ENCODE measurements at regions not wholly inside any gene's neighbourhood (a gene's known extent, or its start where the extent isn't known, plus 50 kb on each side); places are given as distances from the start of the nearest gene placed in this dataset.

DNA sequence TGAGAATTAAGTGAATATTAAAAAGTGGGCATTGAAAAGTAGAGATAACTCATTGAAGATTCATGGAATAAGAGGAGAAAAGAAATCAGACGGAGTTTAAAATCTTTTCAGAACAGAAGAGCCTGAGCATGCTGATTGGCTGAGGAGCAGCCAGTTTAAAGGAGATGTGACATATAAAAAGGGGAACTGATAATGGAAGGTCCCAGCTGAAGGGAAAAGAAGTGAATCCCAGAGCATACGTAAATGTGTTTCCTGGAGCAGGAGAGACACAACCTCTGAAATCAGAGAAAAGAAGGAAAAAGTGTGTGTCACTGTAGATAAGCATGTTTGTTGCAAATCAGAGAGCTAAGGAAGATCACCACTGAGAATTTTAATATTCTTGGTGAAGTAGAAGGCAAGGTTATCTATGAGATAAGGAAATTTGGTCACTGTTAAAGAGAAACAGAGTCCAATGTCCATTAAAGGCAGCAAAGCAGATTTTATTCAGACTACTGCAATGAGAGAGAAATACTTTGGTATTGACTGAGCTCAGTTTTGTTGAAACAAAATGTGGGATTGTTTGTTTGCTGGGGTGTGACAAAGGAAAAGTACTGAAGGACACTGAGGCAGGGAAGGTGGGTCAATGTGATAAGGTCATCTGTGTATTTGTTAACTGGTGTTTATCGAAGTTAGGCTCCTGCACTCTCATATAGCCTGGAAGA lies 84.6 kb upstream of the WDR72 start:
- Histone ChIP-seq H4K5ac (ENCODE audit: low read length) (no peak overlapping the region), H2BK15ac (replicated peaks; ENCODE audit: low read depth) (no peak overlapping the region), H3K4me2 (ENCODE audit: low read length) (no peak overlapping the region), H3K9ac (ENCODE audit: low read length) (no peak overlapping the region), H3K79me1 (ENCODE audit: low read length) (no peaks in the 10 kb centered on the region), H2BK5ac (ENCODE audit: low read length) (no peak overlapping the region), H3K79me2 (ENCODE audit: control insufficient read depth, insufficient read depth, low read length) (no peaks in the 10 kb centered on the region), H3K4me1 (ENCODE audit: control insufficient read depth, low read depth, low read length) (peaks cover 2% of the 10 kb centered on the region), H3K18ac (ENCODE audit: low read length) (no peak overlapping the region), H3K4ac (ENCODE audit: low read depth, low read length) (no peak overlapping the region), H2BK120ac (ENCODE audit: low read depth, low read length) (no peak overlapping the region), H3K23ac (ENCODE audit: low read length) (no peak overlapping the region), H3K36me3 (ENCODE audit: control insufficient read depth, insufficient read depth, low read length) (no peaks in the 10 kb centered on the region), H3K56ac (ENCODE audit: low read length) (no peak overlapping the region), H4K8ac (ENCODE audit: low read depth, low read length) (no peak overlapping the region), H3K4me3 (ENCODE audit: low read length) (no peak overlapping the region), H3K27me3 (ENCODE audit: insufficient read depth, low read length, poor library complexity) (no peaks in the 10 kb centered on the region), H3K27ac (ENCODE audit: low read depth, low read length) (no peak overlapping the region), H2AK5ac (ENCODE audit: low read length) (no peak overlapping the region)
- no CpG with 5 or more reads among the region's 3 CpGs for WGBS (ENCODE audit: extremely low coverage, insufficient coverage, low lambda C conversion rate)
- no peak for DNase-seq

DNA sequence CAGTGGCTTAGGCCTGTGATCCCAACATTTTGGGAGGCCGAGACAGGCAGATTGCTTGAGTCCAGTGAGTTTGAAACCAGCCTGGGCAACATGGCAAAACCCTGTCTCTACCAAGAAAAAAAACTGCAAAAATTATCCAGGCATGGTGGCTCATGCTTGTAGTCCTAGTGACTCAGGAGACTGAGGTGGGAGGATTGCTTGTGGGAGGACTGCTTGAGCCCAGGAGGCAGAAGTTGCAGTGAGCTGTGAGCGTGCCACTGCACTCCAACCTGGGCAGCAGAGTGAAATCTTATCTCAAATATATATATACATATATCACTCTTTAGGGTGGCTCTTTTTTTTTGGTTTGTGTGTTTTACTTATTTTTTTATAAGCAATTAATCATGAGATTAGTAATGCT lies 83.7 kb upstream of the WDR72 start:
- H3K23ac ChIP-seq (ENCODE audit: low read length), result no peak overlapping the region
- H3K9ac ChIP-seq (ENCODE audit: low read length), result no peak overlapping the region
- no peaks in the 10 kb centered on the region for H3K79me1 ChIP-seq (ENCODE audit: low read length)
- H3K4me1 ChIP-seq (ENCODE audit: control insufficient read depth, low read depth, low read length), result peaks cover 2% of the 10 kb centered on the region
- no peak overlapping the region for H2AK5ac ChIP-seq (ENCODE audit: low read length)
- no peak overlapping the region for H3K4ac ChIP-seq (ENCODE audit: low read depth, low read length)
- H4K5ac ChIP-seq (ENCODE audit: low read length), result no peak overlapping the region
- no CpG with 5 or more reads among the region's 2 CpGs for WGBS (ENCODE audit: extremely low coverage, insufficient coverage, low lambda C conversion rate)
- no peak overlapping the region for H3K4me3 ChIP-seq (ENCODE audit: low read length)
- H3K56ac ChIP-seq (ENCODE audit: low read length), result no peak overlapping the region
- DNase-seq, result no peak
- no peaks in the 10 kb centered on the region for H3K79me2 ChIP-seq (ENCODE audit: control insufficient read depth, insufficient read depth, low read length)
- H3K4me2 ChIP-seq (ENCODE audit: low read length), result no peak overlapping the region
- H4K8ac ChIP-seq (ENCODE audit: low read depth, low read length), result no peak overlapping the region
- H2BK120ac ChIP-seq (ENCODE audit: low read depth, low read length), result no peak overlapping the region
- no peak overlapping the region for H3K18ac ChIP-seq (ENCODE audit: low read length)
- H3K27me3 ChIP-seq (ENCODE audit: insufficient read depth, low read length, poor library complexity), result no peaks in the 10 kb centered on the region
- H2BK5ac ChIP-seq (ENCODE audit: low read length), result no peak overlapping the region
- no peaks in the 10 kb centered on the region for H3K36me3 ChIP-seq (ENCODE audit: control insufficient read depth, insufficient read depth, low read length)
- H2BK15ac ChIP-seq (replicated peaks; ENCODE audit: low read depth), result no peak overlapping the region
- no peak overlapping the region for H3K27ac ChIP-seq (ENCODE audit: low read depth, low read length)

DNA sequence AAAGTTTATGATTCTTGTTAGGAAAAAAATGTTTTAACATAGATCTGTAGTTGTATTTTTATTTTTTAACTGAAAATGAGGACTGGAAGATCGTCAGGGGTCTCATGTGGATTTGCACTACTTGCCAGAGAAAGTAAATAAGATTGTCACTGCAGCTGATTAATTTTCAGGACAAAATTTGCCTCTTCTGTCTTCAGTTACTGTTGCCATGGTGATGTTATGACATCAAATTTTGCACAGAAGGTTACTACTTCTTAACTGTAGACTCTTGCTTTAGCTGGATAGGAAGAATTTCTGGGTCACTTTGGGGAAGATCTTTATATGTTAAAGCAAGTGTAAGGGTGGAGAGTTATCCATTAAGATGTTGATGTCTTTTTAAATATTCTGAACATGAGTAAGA lies 82.2 kb upstream of the WDR72 start:
- no peak for DNase-seq
- Histone ChIP-seq H3K18ac (ENCODE audit: low read length) (no peak overlapping the region), H4K8ac (ENCODE audit: low read depth, low read length) (no peak overlapping the region), H3K4ac (ENCODE audit: low read depth, low read length) (no peak overlapping the region), H3K27me3 (ENCODE audit: insufficient read depth, low read length, poor library complexity) (no peaks in the 10 kb centered on the region), H3K36me3 (ENCODE audit: control insufficient read depth, insufficient read depth, low read length) (no peaks in the 10 kb centered on the region), H3K9ac (ENCODE audit: low read length) (no peak overlapping the region), H3K79me2 (ENCODE audit: control insufficient read depth, insufficient read depth, low read length) (no peaks in the 10 kb centered on the region), H2BK15ac (replicated peaks; ENCODE audit: low read depth) (no peak overlapping the region), H3K4me1 (ENCODE audit: control insufficient read depth, low read depth, low read length) (peaks cover 2% of the 10 kb centered on the region), H4K5ac (ENCODE audit: low read length) (no peak overlapping the region), H3K27ac (ENCODE audit: low read depth, low read length) (no peak overlapping the region), H2BK120ac (ENCODE audit: low read depth, low read length) (no peak overlapping the region), H3K4me2 (ENCODE audit: low read length) (no peak overlapping the region), H2AK5ac (ENCODE audit: low read length) (no peak overlapping the region), H3K56ac (ENCODE audit: low read length) (no peak overlapping the region), H2BK5ac (ENCODE audit: low read length) (no peak overlapping the region), H3K23ac (ENCODE audit: low read length) (no peak overlapping the region), H3K79me1 (ENCODE audit: low read length) (no peaks in the 10 kb centered on the region), H3K4me3 (ENCODE audit: low read length) (no peak overlapping the region)
- WGBS (ENCODE audit: extremely low coverage, insufficient coverage, low lambda C conversion rate), result no CpG with 5 or more reads among the region's 1 CpG

DNA sequence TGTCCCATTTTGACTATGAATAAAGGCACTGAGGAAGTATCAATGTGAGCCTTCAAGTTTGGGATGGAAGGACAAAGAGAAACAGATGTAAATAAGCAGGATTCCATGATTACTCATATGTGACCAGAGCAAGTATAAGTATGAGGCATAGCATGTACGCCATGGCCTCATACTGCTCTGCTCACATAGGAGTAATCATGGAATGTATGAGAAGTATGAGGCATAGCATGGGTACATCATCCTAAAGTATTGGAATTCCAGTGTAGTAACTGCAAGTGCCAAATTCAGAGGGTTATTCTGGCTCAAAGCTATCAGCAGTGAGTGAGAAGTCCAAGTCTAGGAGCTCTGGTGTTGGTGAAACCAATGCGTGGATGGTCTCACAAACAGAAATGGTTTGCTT lies 81.2 kb upstream of the WDR72 start:
- no peak overlapping the region for H3K4me3 ChIP-seq (ENCODE audit: low read length)
- H2BK5ac ChIP-seq (ENCODE audit: low read length), result no peak overlapping the region
- H3K36me3 ChIP-seq (ENCODE audit: control insufficient read depth, insufficient read depth, low read length), result no peaks in the 10 kb centered on the region
- H4K8ac ChIP-seq (ENCODE audit: low read depth, low read length), result no peak overlapping the region
- H3K56ac ChIP-seq (ENCODE audit: low read length), result no peak overlapping the region
- H2AK5ac ChIP-seq (ENCODE audit: low read length), result no peak overlapping the region
- H2BK120ac ChIP-seq (ENCODE audit: low read depth, low read length), result peak overlapping the region; percentile 21
- no peak overlapping the region for H3K4me2 ChIP-seq (ENCODE audit: low read length)
- no peak overlapping the region for H4K5ac ChIP-seq (ENCODE audit: low read length)
- H3K79me1 ChIP-seq (ENCODE audit: low read length), result no peaks in the 10 kb centered on the region
- H3K27me3 ChIP-seq (ENCODE audit: insufficient read depth, low read length, poor library complexity), result no peaks in the 10 kb centered on the region
- no peak for DNase-seq
- H2BK15ac ChIP-seq (replicated peaks; ENCODE audit: low read depth), result no peak overlapping the region
- no peak overlapping the region for H3K9ac ChIP-seq (ENCODE audit: low read length)
- peaks cover 2% of the 10 kb centered on the region for H3K4me1 ChIP-seq (ENCODE audit: control insufficient read depth, low read depth, low read length)
- H3K4ac ChIP-seq (ENCODE audit: low read depth, low read length), result no peak overlapping the region
- H3K18ac ChIP-seq (ENCODE audit: low read length), result no peak overlapping the region
- no peaks in the 10 kb centered on the region for H3K79me2 ChIP-seq (ENCODE audit: control insufficient read depth, insufficient read depth, low read length)
- no peak overlapping the region for H3K23ac ChIP-seq (ENCODE audit: low read length)
- H3K27ac ChIP-seq (ENCODE audit: low read depth, low read length), result no peak overlapping the region
- WGBS (ENCODE audit: extremely low coverage, insufficient coverage, low lambda C conversion rate), result no CpG with 5 or more reads among the region's 2 CpGs

DNA sequence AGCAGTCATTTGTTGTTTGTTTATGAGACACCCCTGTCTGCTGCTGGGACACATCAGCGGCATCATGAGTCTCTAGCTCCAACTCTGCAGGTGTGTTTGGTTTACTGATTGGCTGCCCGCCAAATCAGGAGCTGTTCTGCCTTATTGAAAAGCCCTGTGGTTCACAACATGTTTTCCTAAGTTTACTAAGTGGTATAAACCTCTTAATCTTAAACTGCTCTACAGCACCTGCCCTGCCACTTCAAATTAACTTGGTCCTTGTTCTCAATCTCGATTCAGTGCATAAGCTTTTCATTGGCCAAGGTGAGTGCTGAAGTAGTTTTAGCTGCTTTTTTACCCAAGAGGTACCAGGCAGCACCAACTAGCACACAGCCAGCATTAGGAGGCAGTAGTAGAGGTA lies 77.8 kb upstream of the WDR72 start:
- H3K36me3 ChIP-seq (ENCODE audit: control insufficient read depth, insufficient read depth, low read length), result no peaks in the 10 kb centered on the region
- H3K79me1 ChIP-seq (ENCODE audit: low read length), result no peaks in the 10 kb centered on the region
- WGBS (ENCODE audit: extremely low coverage, insufficient coverage, low lambda C conversion rate), result no CpG with 5 or more reads among the region's 3 CpGs
- no peak overlapping the region for H2AK5ac ChIP-seq (ENCODE audit: low read length)
- no peak overlapping the region for H3K56ac ChIP-seq (ENCODE audit: low read length)
- H3K79me2 ChIP-seq (ENCODE audit: control insufficient read depth, insufficient read depth, low read length), result no peaks in the 10 kb centered on the region
- H3K27me3 ChIP-seq (ENCODE audit: insufficient read depth, low read length, poor library complexity), result no peaks in the 10 kb centered on the region
- H3K27ac ChIP-seq (ENCODE audit: low read depth, low read length), result no peak overlapping the region
- H3K9ac ChIP-seq (ENCODE audit: low read length), result no peak overlapping the region
- no peak overlapping the region for H3K4me2 ChIP-seq (ENCODE audit: low read length)
- H2BK15ac ChIP-seq (replicated peaks; ENCODE audit: low read depth), result no peak overlapping the region
- H2BK120ac ChIP-seq (ENCODE audit: low read depth, low read length), result no peak overlapping the region
- H3K4ac ChIP-seq (ENCODE audit: low read depth, low read length), result no peak overlapping the region
- H2BK5ac ChIP-seq (ENCODE audit: low read length), result no peak overlapping the region
- DNase-seq, result no peak
- H3K4me3 ChIP-seq (ENCODE audit: low read length), result no peak overlapping the region
- H4K5ac ChIP-seq (ENCODE audit: low read length), result no peak overlapping the region
- H4K8ac ChIP-seq (ENCODE audit: low read depth, low read length), result no peak overlapping the region
- H3K18ac ChIP-seq (ENCODE audit: low read length), result no peak overlapping the region
- H3K4me1 ChIP-seq (ENCODE audit: control insufficient read depth, low read depth, low read length), result peaks cover 10% of the 10 kb centered on the region
- no peak overlapping the region for H3K23ac ChIP-seq (ENCODE audit: low read length)

DNA sequence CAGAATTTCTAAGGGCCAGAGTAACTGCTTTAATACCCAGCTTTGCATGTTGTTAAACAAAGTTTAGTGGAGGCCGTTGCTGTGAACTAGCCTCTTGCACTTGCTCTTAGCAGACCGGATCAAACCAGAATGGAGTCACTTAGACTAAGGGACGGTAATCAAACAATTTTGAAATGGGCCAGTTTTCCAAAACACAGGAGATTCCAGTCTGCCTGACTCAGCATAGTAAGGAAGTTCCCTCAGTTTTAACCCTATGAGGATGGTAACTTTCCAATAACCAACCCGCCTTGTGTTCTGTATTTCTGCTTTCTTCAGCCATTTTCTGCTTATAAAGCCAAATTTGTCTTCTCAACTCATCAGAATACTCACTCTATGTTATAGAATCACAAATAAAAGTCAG lies 77.2 kb upstream of the WDR72 start:
- Histone ChIP-seq H3K79me2 (ENCODE audit: control insufficient read depth, insufficient read depth, low read length) (no peaks in the 10 kb centered on the region), H4K5ac (ENCODE audit: low read length) (no peak overlapping the region), H4K8ac (ENCODE audit: low read depth, low read length) (no peak overlapping the region), H3K79me1 (ENCODE audit: low read length) (no peaks in the 10 kb centered on the region), H3K27me3 (ENCODE audit: insufficient read depth, low read length, poor library complexity) (no peaks in the 10 kb centered on the region), H3K23ac (ENCODE audit: low read length) (no peak overlapping the region), H3K56ac (ENCODE audit: low read length) (no peak overlapping the region), H2BK15ac (replicated peaks; ENCODE audit: low read depth) (no peak overlapping the region), H3K36me3 (ENCODE audit: control insufficient read depth, insufficient read depth, low read length) (no peaks in the 10 kb centered on the region), H3K4me2 (ENCODE audit: low read length) (no peak overlapping the region), H2BK120ac (ENCODE audit: low read depth, low read length) (no peak overlapping the region), H3K18ac (ENCODE audit: low read length) (no peak overlapping the region), H3K9ac (ENCODE audit: low read length) (no peak overlapping the region), H2BK5ac (ENCODE audit: low read length) (no peak overlapping the region), H2AK5ac (ENCODE audit: low read length) (no peak overlapping the region), H3K4me1 (ENCODE audit: control insufficient read depth, low read depth, low read length) (peaks cover 12% of the 10 kb centered on the region), H3K4ac (ENCODE audit: low read depth, low read length) (no peak overlapping the region), H3K27ac (ENCODE audit: low read depth, low read length) (no peak overlapping the region), H3K4me3 (ENCODE audit: low read length) (no peak overlapping the region)
- no CpG with 5 or more reads among the region's 4 CpGs for WGBS (ENCODE audit: extremely low coverage, insufficient coverage, low lambda C conversion rate)
- DNase-seq, result no peak
